ENCODE measurements at regions not wholly inside any gene's neighbourhood (a gene's known extent, or its start where the extent isn't known, plus 50 kb on each side); places are given as distances from the start of the nearest gene placed in this dataset.

DNA sequence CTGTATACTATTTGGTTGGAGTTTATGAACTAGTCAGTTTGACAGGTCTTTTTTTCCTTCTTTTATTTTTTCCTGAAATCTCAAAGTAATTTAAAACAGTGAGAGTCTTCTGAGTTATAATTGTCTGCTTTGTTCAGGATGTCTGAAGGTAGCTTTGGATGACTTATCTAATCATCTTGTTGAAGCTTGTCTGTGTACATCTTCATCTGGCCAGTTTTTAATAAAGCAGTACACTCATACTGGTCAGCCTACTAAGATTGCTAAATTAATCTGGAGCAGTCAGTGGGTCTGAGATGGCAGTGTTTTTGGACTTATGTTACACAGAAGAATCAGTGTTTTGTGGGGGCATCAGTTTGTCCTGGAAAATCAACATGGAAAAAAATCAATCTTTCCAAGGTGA, 482.4 kb downstream of the CDH10 start:
- Histone ChIP-seq H3K4me1 (ENCODE audit: low read length) (no peaks in the 10 kb centered on the region), H3K9me2 (replicated peaks; ENCODE audit: insufficient read depth, low read length) (no peaks in the 10 kb centered on the region), H3K36me3 (replicated peaks; ENCODE audit: insufficient read depth, low read length) (no peaks in the 10 kb centered on the region), H3K4me3 (ENCODE audit: low read length) (no peak overlapping the region), H3K9ac (ENCODE audit: low read length) (no peak overlapping the region), H2AFZ (ENCODE audit: low read length) (no peak overlapping the region), H3K27ac (ENCODE audit: low read length) (no peak overlapping the region), H4K20me1 (ENCODE audit: insufficient read depth, low read length) (no peaks in the 10 kb centered on the region), H3K79me2 (ENCODE audit: low read length) (no peaks in the 10 kb centered on the region), H3K27me3 (replicated peaks; ENCODE audit: insufficient read depth, low read length) (no peaks in the 10 kb centered on the region), H3K4me2 (ENCODE audit: low read depth, low read length) (no peak overlapping the region), H3F3A (ENCODE audit: insufficient read depth, low read length) (no peaks in the 10 kb centered on the region), H3K9me3 (replicated peaks; ENCODE audit: insufficient read depth, low read length) (no peaks in the 10 kb centered on the region)
- TF ChIP-seq, protein P1, sequence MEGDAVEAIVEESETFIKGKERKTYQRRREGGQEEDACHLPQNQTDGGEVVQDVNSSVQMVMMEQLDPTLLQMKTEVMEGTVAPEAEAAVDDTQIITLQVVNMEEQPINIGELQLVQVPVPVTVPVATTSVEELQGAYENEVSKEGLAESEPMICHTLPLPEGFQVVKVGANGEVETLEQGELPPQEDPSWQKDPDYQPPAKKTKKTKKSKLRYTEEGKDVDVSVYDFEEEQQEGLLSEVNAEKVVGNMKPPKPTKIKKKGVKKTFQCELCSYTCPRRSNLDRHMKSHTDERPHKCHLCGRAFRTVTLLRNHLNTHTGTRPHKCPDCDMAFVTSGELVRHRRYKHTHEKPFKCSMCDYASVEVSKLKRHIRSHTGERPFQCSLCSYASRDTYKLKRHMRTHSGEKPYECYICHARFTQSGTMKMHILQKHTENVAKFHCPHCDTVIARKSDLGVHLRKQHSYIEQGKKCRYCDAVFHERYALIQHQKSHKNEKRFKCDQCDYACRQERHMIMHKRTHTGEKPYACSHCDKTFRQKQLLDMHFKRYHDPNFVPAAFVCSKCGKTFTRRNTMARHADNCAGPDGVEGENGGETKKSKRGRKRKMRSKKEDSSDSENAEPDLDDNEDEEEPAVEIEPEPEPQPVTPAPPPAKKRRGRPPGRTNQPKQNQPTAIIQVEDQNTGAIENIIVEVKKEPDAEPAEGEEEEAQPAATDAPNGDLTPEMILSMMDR (IDR thresholded peaks at IDR 0.05; ENCODE audit: low read length): no peak
- TF ChIP-seq EZH2phosphoT487 (IDR thresholded peaks at IDR 0.05; ENCODE audit: low read length) (no peak), EZH2 (optimal IDR thresholded peaks at IDR 0.05; ENCODE audit: low read depth, low read length) (no peak)
- DNase-seq: no peak

DNA sequence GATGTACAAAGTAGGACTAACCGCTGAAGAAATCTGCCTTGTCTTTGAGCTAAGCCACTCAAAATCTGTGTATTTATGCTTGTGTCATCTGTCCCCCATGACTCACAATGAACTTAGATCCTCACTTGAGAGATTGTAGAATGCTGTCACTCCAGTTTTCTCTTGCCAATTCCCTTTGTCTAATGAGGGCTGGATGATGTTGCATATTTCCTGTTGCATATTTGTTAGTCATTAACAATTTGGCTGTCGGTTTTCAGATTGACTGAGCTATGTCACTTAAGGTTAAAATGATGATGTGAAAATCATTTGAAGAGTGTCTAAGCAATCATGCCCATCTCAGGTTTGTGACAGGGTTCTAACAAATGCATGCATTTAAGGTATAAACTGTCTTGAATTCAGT, 481.7 kb downstream of the CDH10 start:
- H3K9ac ChIP-seq (ENCODE audit: low read length): no peak overlapping the region
- no peaks in the 10 kb centered on the region for H3K79me2 ChIP-seq (ENCODE audit: low read length)
- no peak for DNase-seq
- H3K4me2 ChIP-seq (ENCODE audit: low read depth, low read length): no peak overlapping the region
- H4K20me1 ChIP-seq (ENCODE audit: insufficient read depth, low read length): no peaks in the 10 kb centered on the region
- H3K9me3 ChIP-seq (replicated peaks; ENCODE audit: insufficient read depth, low read length): no peaks in the 10 kb centered on the region
- H3K27ac ChIP-seq (ENCODE audit: low read length): no peak overlapping the region
- no peaks in the 10 kb centered on the region for H3K36me3 ChIP-seq (replicated peaks; ENCODE audit: insufficient read depth, low read length)
- H3K27me3 ChIP-seq (replicated peaks; ENCODE audit: insufficient read depth, low read length): no peaks in the 10 kb centered on the region
- no peaks in the 10 kb centered on the region for H3F3A ChIP-seq (ENCODE audit: insufficient read depth, low read length)
- no peak overlapping the region for H2AFZ ChIP-seq (ENCODE audit: low read length)
- no peaks in the 10 kb centered on the region for H3K4me1 ChIP-seq (ENCODE audit: low read length)
- TF ChIP-seq, protein P1 (IDR thresholded peaks at IDR 0.05; ENCODE audit: low read length): no peak
- TF ChIP-seq EZH2 (optimal IDR thresholded peaks at IDR 0.05; ENCODE audit: low read depth, low read length): no peak
- TF ChIP-seq EZH2phosphoT487 (IDR thresholded peaks at IDR 0.05; ENCODE audit: low read length): no peak
- H3K4me3 ChIP-seq (ENCODE audit: low read length): no peak overlapping the region
- H3K9me2 ChIP-seq (replicated peaks; ENCODE audit: insufficient read depth, low read length): no peaks in the 10 kb centered on the region

DNA sequence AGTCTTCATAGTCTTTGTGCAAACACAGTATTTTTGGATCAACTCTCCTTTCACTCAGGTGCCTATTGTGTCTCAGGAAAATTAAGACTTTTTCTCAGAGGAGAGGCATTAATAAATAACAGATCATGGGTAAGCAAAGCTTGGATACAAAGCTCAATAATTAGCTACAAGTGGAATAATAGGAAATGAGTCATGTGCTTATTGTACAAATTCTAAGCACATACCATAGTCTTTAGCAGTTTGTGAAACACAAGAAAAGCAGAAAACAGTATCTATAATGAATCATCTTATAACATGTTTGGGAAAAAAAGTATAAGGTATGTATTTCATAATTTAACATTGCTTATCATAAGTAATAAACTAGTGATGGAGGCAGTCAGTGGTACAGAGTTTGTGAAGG, 477.0 kb downstream of the CDH10 start:
- no peak overlapping the region for H3K9ac ChIP-seq (ENCODE audit: low read length)
- DNase-seq: no peak
- no peak overlapping the region for H3K4me3 ChIP-seq (ENCODE audit: low read length)
- H3K79me2 ChIP-seq (ENCODE audit: low read length): no peaks in the 10 kb centered on the region
- TF ChIP-seq EZH2 (optimal IDR thresholded peaks at IDR 0.05; ENCODE audit: low read depth, low read length) (no peak), EZH2phosphoT487 (IDR thresholded peaks at IDR 0.05; ENCODE audit: low read length) (no peak)
- TF ChIP-seq, protein P1 (IDR thresholded peaks at IDR 0.05; ENCODE audit: low read length): no peak
- H4K20me1 ChIP-seq (ENCODE audit: insufficient read depth, low read length): no peaks in the 10 kb centered on the region
- no peak overlapping the region for H3K4me2 ChIP-seq (ENCODE audit: low read depth, low read length)
- no peaks in the 10 kb centered on the region for H3K9me2 ChIP-seq (replicated peaks; ENCODE audit: insufficient read depth, low read length)
- H3K27me3 ChIP-seq (replicated peaks; ENCODE audit: insufficient read depth, low read length): no peaks in the 10 kb centered on the region
- no peak overlapping the region for H2AFZ ChIP-seq (ENCODE audit: low read length)
- H3K9me3 ChIP-seq (replicated peaks; ENCODE audit: insufficient read depth, low read length): no peaks in the 10 kb centered on the region
- H3K4me1 ChIP-seq (ENCODE audit: low read length): no peaks in the 10 kb centered on the region
- no peaks in the 10 kb centered on the region for H3F3A ChIP-seq (ENCODE audit: insufficient read depth, low read length)
- no peaks in the 10 kb centered on the region for H3K36me3 ChIP-seq (replicated peaks; ENCODE audit: insufficient read depth, low read length)
- H3K27ac ChIP-seq (ENCODE audit: low read length): no peak overlapping the region

All from MM.1S (cell line).